Calu3 (cell line): ENCODE measurements at regions not wholly inside any gene's neighbourhood (a gene's known extent, or its start where the extent isn't known, plus 50 kb on each side); places are given as distances from the start of the nearest gene placed in this dataset.

Experiments used
- BruUV-seq: library from RNA; stranded (reverse); fragments of 400-500 nt; replicated peaks from 2 replicates; lab custom pipeline; 2021; lab: Mats Ljungman, UMichigan
- CTCF ChIA-PET: fragments of 300-600 bp; sonication (Branson Sonifier 250); formaldehyde crosslinking; loops from one replicate; lab custom pipeline; 2022; ENCODE audit warnings: antibody characterized with exemption; lab: Charles Lee
- DNase-seq: peaks from one replicate; pipeline ENCODE4 v3.0.0; 2022
- H3K27ac Mint-ChIP-seq: one replicate; pipeline ENCODE4 v1.8.0; 2022; ENCODE audit warnings: mixed read lengths; ENCODE audit not compliant: unreplicated experiment
- H3K27me3 Mint-ChIP-seq: one replicate; pipeline ENCODE4 v1.8.0; 2022; ENCODE audit warnings: mixed read lengths; ENCODE audit not compliant: unreplicated experiment
- H3K36me3 Mint-ChIP-seq: one replicate; pipeline ENCODE4 v1.8.0; 2022; ENCODE audit warnings: mild to moderate bottlenecking, moderate library complexity, mixed read lengths; ENCODE audit not compliant: insufficient read depth, unreplicated experiment
- H3K4me1 Mint-ChIP-seq: one replicate; pipeline ENCODE4 v1.8.0; 2022; ENCODE audit warnings: mild to moderate bottlenecking, low read depth, mixed read lengths; ENCODE audit not compliant: unreplicated experiment
- H3K4me3 Mint-ChIP-seq: one replicate; pipeline ENCODE4 v1.8.0; 2022; ENCODE audit warnings: mild to moderate bottlenecking, low read depth, moderate library complexity, mixed read lengths; ENCODE audit not compliant: unreplicated experiment
- H3K9me3 Mint-ChIP-seq: one replicate; pipeline ENCODE4 v1.8.0; 2022; ENCODE audit warnings: low read depth, mixed read lengths; ENCODE audit not compliant: unreplicated experiment
- CTCF ChIP-seq: fragments of 200-600 bp; IDR thresholded peaks from one replicate; pipeline ENCODE4 v1.8.0; 2022; ENCODE audit warnings: antibody characterized with exemption; ENCODE audit not compliant: unreplicated experiment
- intact Hi-C: fragments of 100-400 bp; cut with micrococcal nuclease; formaldehyde crosslinking; loops from one replicate; pipeline ENCODE4 v1.10.0; 2022; ENCODE audit not compliant: unreplicated experiment

GRCh38 chr2:220991972-220992371 is 580.1 kb downstream of the EPHA4 start:
- Mint-ChIP-seq H3K4me3 (no peak overlapping the region), H3K4me1 (no peaks in the 10 kb centered on the region), H3K36me3 (no peaks in the 10 kb centered on the region), H3K27ac (no peak overlapping the region), H3K9me3 (peaks cover 3% of the 10 kb centered on the region), H3K27me3 (no peaks in the 10 kb centered on the region)
- intact Hi-C loops: no loop called here
- BruUV-seq: no TSS peak
- no peak for DNase-seq
- CTCF ChIA-PET: no interaction called here
- TF ChIP-seq CTCF: no peak

GRCh38 chr2:220994846-220995245 is 577.3 kb downstream of the EPHA4 start:
- no peak for DNase-seq
- no peaks in the 10 kb centered on the region for H3K36me3 Mint-ChIP-seq

GRCh38 chr2:220995581-220995980 is 576.5 kb downstream of the EPHA4 start:
- Mint-ChIP-seq H3K4me1 (no peaks in the 10 kb centered on the region), H3K4me3 (no peak overlapping the region), H3K27ac (no peak overlapping the region), H3K9me3 (peaks cover 5% of the 10 kb centered on the region), H3K36me3 (no peaks in the 10 kb centered on the region), H3K27me3 (no peaks in the 10 kb centered on the region)
- no peak for DNase-seq
- no TSS peak for BruUV-seq
- intact Hi-C loops: no loop called here
- no peak for TF ChIP-seq CTCF
- CTCF ChIA-PET: no interaction called here

More at GRCh38 chr2:220994846-220995245, 577.3 kb downstream of the EPHA4 start:
- Mint-ChIP-seq H3K27me3 (no peaks in the 10 kb centered on the region), H3K27ac (no peak overlapping the region), H3K4me3 (no peak overlapping the region), H3K4me1 (no peaks in the 10 kb centered on the region), H3K9me3 (peaks cover 5% of the 10 kb centered on the region)
- intact Hi-C loops: no loop called here
- CTCF ChIA-PET: no interaction called here
- TF ChIP-seq CTCF: no peak
- BruUV-seq: no TSS peak

GRCh38 chr2:220998156-220998555 is 573.9 kb downstream of the EPHA4 start:
- CTCF ChIA-PET: no interaction called here
- intact Hi-C loops: no loop called here
- no peaks in the 10 kb centered on the region for H3K36me3 Mint-ChIP-seq
- no peaks in the 10 kb centered on the region for H3K27me3 Mint-ChIP-seq
- H3K4me3 Mint-ChIP-seq: no peak overlapping the region
- no peak for DNase-seq
- H3K27ac Mint-ChIP-seq: no peak overlapping the region
- peaks cover 2% of the 10 kb centered on the region for H3K9me3 Mint-ChIP-seq
- BruUV-seq: no TSS peak
- TF ChIP-seq CTCF: no peak
- H3K4me1 Mint-ChIP-seq: no peaks in the 10 kb centered on the region
